ENCODE measurements at regions not wholly inside any gene's neighbourhood (a gene's known extent, or its start where the extent isn't known, plus 50 kb on each side); places are given as distances from the start of the nearest gene placed in this dataset.

DNA sequence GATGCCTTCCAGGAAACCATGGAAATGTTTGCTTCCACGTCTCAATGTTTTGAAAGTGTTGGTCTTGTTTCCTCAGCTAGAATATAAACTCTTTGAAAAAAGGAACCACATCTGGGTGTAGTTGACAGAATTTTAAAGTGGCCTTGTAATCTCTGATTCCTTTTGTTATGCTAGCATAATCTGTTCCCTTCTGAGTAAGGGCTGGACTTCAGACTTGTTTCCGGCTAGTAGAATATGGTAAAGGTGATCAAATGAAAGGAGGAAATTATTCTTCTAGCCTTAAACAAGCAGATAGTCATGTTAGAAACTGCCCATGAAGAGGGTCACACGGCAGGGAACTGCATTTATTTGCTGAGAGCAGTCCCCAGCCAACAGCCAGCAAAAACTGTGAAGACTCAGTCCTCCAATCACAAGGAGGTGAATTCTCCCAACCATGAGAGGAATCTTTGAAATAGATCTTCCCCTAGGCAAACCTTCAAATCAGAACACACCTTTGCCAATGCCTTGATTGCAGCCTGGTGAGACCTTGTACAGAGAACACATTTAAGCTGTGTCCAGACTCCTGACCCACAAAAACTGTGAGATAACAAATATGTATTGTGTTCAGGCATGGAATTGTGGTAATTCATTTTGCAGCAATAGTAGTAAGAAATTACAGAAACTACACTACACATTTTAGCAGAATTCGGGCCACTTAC lies 316.9 kb upstream of the SP8 start:
- no peaks in the 10 kb centered on the region for H3K4me1 ChIP-seq (ENCODE audit: insufficient read depth, low read length)
- no peaks in the 10 kb centered on the region for H3K36me3 ChIP-seq (ENCODE audit: insufficient read depth, low read length)
- H3K9me3 ChIP-seq (ENCODE audit: control insufficient read depth, insufficient read depth, low read length): no peaks in the 10 kb centered on the region
- no peak overlapping the region for H3K9ac ChIP-seq (ENCODE audit: low read depth, low read length)

DNA sequence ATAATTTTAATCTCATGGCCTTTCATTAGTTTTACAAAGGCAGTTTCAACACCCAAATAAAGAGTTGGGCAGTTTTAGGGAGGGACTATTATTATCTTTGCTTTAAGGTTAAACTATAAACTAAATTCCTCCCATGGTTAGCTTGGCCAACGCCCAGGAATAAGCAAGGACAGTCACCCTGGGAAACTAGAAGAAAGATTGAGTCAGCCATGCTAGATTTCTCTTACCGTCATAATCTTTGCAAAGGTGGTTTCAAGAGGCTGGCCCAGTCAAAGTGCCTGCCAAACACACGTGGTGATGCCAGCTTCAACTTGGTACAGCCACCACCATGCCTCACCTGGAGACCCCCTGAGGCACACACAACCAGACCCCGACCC lies 317.4 kb upstream of the SP8 start:
- H3K4me1 ChIP-seq (ENCODE audit: insufficient read depth, low read length): no peaks in the 10 kb centered on the region
- H3K9ac ChIP-seq (ENCODE audit: low read depth, low read length): no peak overlapping the region
- H3K9me3 ChIP-seq (ENCODE audit: control insufficient read depth, insufficient read depth, low read length): no peaks in the 10 kb centered on the region
- H3K36me3 ChIP-seq (ENCODE audit: insufficient read depth, low read length): no peaks in the 10 kb centered on the region

DNA sequence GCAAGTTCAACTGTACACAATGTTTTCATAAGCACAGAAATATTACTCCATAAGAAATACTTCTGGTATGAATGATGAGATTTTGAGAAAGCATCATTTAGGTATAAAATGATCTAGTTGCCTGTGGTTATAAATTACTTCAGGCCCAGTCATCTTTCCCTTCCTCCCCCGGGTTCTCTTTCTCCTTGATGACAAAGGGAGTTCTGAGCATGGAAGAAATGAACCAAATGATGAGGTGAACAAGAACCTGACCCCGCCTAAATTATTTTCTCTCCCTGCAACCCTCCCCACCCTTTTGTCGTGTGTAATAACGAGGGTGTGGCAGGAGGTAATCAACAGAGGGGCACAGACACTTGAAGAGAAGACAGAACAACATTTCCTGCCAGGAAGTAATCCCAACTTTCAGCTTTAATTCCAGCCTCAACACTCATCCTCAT lies 319.6 kb upstream of the SP8 start:
- no peaks in the 10 kb centered on the region for H3K9me3 ChIP-seq (ENCODE audit: control insufficient read depth, insufficient read depth, low read length)
- H3K36me3 ChIP-seq (ENCODE audit: insufficient read depth, low read length): no peaks in the 10 kb centered on the region
- H3K9ac ChIP-seq (ENCODE audit: low read depth, low read length): no peak overlapping the region
- H3K4me1 ChIP-seq (ENCODE audit: insufficient read depth, low read length): no peaks in the 10 kb centered on the region

DNA sequence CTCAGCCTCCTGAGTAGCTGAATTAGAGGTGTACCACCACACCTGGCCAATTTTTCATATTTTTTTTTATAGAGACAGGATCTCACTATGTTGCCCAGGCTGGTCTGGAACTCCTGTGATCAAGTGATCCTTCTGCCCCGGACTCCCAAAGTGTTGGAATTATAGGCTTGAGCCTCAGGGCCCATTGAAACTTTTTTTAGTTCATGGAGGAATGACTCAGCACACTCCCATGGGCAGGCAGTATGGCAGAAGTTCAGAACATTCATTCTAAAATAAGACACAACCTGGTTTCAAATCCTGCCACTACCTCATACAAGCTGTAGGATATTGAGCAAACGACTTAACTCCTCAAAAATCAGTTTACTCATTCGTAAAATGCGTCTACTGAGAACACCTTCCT lies 320.4 kb upstream of the SP8 start:
- no peaks in the 10 kb centered on the region for H3K36me3 ChIP-seq (ENCODE audit: insufficient read depth, low read length)
- H3K9me3 ChIP-seq (ENCODE audit: control insufficient read depth, insufficient read depth, low read length): no peaks in the 10 kb centered on the region
- no peaks in the 10 kb centered on the region for H3K4me1 ChIP-seq (ENCODE audit: insufficient read depth, low read length)
- no peak overlapping the region for H3K9ac ChIP-seq (ENCODE audit: low read depth, low read length)

DNA sequence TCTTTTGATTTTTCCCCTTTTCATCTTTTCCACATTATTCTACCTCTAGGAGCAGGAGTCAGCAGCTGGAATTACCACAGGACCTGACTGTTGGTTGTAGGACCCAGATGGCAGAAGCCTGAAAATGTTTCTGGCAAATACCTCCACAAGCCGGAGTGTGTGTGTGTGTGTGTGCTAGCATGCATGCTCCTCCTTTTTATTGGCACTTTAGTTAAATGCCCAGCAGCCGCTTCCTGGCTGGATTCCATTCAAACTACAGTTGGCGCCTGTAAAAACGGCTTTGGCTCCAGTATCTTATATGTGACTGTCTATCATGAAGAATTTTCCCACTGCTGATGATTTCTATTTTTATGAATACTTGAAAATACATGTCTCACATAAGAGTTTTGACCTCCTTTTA lies 319.7 kb upstream of the SP4 start:
- Histone ChIP-seq H3K36me3 (ENCODE audit: insufficient read depth, low read length) (no peaks in the 10 kb centered on the region), H3K4me1 (ENCODE audit: insufficient read depth, low read length) (no peaks in the 10 kb centered on the region), H3K9me3 (ENCODE audit: control insufficient read depth, insufficient read depth, low read length) (no peaks in the 10 kb centered on the region), H3K9ac (ENCODE audit: low read depth, low read length) (no peak overlapping the region)

DNA sequence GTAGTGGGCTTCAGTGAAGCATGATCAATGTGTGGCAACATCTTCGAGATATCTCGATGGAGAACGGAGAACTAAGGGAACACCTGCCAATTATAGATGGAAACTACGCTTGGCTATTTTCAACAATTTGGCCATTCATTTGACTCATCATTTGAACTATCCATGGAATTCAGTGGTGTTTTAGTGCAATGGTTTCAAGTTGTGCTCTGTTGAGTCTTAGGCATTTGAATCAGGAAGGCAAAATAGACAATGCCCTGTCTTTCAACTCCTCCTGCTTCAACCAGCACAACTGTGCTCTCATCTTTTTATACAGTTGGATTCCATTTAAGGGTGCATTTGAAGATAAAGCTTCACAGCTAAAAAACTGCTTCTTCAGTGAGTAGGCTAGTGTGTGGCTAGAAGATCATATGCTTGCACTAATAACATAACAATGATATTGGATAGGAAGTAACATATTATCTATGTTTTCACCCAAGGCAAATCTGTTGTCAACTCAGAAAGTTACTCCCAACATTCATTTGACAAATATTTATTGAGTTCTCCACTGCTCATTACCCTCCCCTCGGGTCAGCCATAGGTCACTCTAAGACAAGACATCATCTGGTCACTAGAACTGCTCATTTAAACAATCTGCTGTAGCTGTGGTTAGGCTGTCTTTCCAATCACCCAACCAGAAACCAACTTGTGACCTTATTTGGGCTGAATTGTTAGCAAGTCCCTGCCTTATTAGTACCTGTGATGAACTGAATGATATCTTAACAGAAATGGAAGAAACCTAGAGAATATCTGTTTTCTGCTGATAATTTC lies 314.1 kb upstream of the SP4 start:
- H3K36me3 ChIP-seq (ENCODE audit: insufficient read depth, low read length): no peaks in the 10 kb centered on the region
- no peak overlapping the region for H3K9ac ChIP-seq (ENCODE audit: low read depth, low read length)
- H3K9me3 ChIP-seq (ENCODE audit: control insufficient read depth, insufficient read depth, low read length): no peaks in the 10 kb centered on the region
- H3K4me1 ChIP-seq (ENCODE audit: insufficient read depth, low read length): peaks cover 5% of the 10 kb centered on the region; the same call in 1 of the 2 replicates

DNA sequence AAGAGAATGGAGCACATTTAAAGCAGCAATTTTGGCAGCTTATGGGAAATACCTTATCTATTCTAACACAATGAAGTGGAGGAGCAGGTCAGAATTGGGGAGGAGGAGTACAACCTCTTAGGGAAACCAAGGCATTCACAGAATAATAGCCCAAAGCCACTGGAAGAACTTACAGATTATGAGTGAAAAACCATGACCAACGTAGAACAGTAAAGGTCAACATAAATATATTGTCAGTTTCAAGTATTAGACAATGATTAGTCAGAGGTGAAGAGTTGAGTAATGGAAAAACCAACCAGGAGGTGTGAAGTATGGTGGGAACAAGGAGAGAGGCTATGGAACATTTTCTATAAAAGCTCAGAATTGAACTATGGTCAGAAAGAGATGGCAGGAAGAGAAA lies 304.3 kb upstream of the SP4 start:
- Histone ChIP-seq H3K4me1 (ENCODE audit: insufficient read depth, low read length) (peaks cover 8% of the 10 kb centered on the region; the same call in 1 of the 2 replicates), H3K9me3 (ENCODE audit: control insufficient read depth, insufficient read depth, low read length) (no peaks in the 10 kb centered on the region), H3K9ac (ENCODE audit: low read depth, low read length) (no peak overlapping the region), H3K36me3 (ENCODE audit: insufficient read depth, low read length) (no peaks in the 10 kb centered on the region)

DNA sequence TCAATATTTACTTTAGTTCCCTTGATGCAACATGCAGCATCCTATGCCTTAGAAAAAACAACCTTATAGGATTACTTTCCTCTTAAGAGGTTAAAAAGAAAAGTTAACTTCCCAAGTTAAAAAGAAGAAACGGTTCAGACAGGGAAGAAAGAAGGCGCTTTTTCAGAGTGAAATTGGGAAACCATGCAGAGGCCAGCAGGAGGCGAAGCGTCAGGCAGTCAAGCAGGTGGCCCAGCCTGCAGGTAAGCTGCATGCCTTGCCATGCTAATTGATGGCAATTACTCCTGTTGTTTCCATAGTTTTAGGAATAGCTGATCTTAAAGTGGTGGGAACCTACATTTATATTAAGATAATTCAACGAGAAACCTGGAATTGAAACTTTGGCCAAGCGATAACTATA lies 302.6 kb upstream of the SP4 start:
- H3K9ac ChIP-seq (ENCODE audit: low read depth, low read length): no peak overlapping the region
- H3K4me1 ChIP-seq (ENCODE audit: insufficient read depth, low read length): peaks cover 12% of the 10 kb centered on the region
- H3K36me3 ChIP-seq (ENCODE audit: insufficient read depth, low read length): no peaks in the 10 kb centered on the region
- no peaks in the 10 kb centered on the region for H3K9me3 ChIP-seq (ENCODE audit: control insufficient read depth, insufficient read depth, low read length)

DNA sequence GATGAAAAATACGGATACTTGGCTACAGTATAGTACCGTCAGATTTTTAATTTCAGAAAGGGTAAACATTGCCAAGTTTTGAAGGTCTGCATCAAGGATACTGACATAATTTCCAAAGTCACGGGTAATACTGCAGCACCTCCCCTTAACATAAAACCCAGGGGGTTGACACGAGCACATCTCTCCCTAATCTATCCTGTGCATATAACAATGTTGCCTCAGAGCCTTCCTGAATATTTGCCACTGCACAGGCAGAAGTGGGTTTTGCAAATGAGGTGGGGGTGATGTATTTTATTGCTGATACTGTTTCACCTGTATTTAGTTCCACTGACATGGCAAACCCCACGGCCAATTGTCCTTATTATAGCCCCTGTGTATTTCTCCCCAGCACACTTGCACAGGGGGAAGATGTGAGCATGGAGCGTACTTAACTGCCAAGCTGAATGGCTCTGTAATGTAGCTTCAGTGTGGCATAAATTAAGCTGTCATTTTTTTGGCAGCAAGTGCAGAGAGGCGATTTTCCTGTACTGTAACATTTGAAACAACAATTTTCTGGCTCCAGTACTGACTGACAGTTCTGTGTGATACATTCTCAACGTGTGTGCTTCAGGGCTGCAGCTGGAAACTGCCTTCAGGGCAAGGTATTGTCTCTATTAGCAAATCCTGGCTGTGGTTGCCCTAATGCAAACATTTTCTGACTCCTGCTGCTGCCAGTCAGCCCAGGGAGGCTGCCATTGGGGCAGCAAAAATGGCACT lies 299.6 kb upstream of the SP4 start:
- Histone ChIP-seq H3K9me3 (ENCODE audit: control insufficient read depth, insufficient read depth, low read length) (no peaks in the 10 kb centered on the region), H3K36me3 (ENCODE audit: insufficient read depth, low read length) (no peaks in the 10 kb centered on the region), H3K4me1 (ENCODE audit: insufficient read depth, low read length) (peaks cover 12% of the 10 kb centered on the region), H3K9ac (ENCODE audit: low read depth, low read length) (no peak overlapping the region)

DNA sequence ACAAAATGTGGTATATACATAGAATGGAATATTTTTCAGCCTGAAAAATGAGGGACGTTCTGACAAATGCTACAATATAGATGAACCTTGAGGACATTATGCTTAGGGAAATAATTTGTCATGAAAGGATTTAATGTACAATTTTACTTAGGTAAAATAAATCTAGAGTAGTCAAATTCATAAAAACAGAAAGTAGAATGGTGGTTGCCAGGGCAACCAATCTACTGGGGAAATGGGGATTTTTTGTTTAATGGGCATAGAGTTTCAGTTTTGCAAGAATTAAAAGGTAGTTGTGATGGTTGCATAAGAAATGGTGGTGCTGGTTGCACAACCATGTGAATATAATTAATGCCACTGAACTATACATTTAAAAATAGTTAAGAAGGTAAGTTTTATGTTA lies 296.0 kb upstream of the SP4 start:
- Histone ChIP-seq H3K9me3 (ENCODE audit: control insufficient read depth, insufficient read depth, low read length) (no peaks in the 10 kb centered on the region), H3K36me3 (ENCODE audit: insufficient read depth, low read length) (no peaks in the 10 kb centered on the region), H3K4me1 (ENCODE audit: insufficient read depth, low read length) (peaks cover 12% of the 10 kb centered on the region), H3K9ac (ENCODE audit: low read depth, low read length) (no peak overlapping the region)

DNA sequence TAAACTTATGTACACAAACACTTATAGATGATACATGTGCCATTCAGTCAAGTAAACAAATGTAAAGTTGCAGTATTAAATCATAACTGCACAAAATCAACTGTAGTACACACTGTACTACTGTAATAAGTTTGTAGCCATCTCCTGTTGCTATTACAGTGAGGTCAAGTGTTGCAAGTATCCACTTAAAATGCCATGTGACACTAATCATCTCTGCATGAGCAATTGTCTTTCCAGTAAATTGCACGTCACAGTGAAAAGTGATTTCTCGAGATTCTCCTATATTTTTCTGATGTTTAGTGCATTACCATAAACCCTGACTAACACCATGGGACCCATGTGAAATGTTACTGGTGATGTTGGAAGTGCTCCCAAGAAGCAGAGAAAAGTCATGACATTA lies 293.3 kb upstream of the SP4 start:
- no peaks in the 10 kb centered on the region for H3K36me3 ChIP-seq (ENCODE audit: insufficient read depth, low read length)
- no peaks in the 10 kb centered on the region for H3K9me3 ChIP-seq (ENCODE audit: control insufficient read depth, insufficient read depth, low read length)
- H3K4me1 ChIP-seq (ENCODE audit: insufficient read depth, low read length): no peaks in the 10 kb centered on the region
- H3K9ac ChIP-seq (ENCODE audit: low read depth, low read length): no peak overlapping the region

DNA sequence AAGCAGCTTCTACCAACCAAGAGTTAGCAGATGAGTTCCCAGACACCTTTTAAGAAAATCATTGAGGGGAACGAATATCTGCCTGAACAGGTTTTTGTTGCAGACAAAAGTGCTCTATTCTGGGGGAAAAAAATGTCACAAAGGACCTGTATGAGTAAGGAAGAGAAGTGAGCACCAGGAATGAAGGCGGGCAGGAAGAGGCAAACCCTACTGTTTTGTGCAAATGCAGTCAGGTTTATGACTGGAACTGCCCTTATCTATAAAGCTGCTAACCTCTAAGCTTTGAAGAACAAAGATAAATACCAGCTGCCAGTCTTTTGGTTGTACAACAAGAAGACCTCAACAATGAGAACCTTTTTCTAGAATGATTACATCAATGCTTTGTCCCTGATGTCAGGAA lies 292.4 kb upstream of the SP4 start:
- no peaks in the 10 kb centered on the region for H3K4me1 ChIP-seq (ENCODE audit: insufficient read depth, low read length)
- H3K9ac ChIP-seq (ENCODE audit: low read depth, low read length): no peak overlapping the region
- no peaks in the 10 kb centered on the region for H3K36me3 ChIP-seq (ENCODE audit: insufficient read depth, low read length)
- no peaks in the 10 kb centered on the region for H3K9me3 ChIP-seq (ENCODE audit: control insufficient read depth, insufficient read depth, low read length)

DNA sequence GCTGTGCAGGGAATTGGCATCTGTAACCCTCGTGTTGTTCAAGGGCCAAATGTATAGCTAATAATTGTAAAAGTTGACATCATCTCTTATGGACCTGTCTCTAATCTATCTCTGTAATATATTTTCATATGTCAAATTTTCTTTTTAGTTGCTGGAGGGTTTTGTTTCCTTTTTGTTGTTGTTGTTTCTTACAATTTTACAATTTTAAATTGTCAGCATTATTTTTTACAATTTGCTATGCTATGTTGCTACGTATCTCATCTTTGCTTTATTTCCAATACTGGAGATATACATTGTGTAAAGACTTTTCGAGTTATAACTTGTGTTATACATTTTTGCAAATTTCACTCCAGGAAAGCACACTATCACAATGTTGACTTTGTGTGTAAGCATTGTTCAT lies 290.2 kb upstream of the SP4 start:
- Histone ChIP-seq H3K36me3 (ENCODE audit: insufficient read depth, low read length) (no peaks in the 10 kb centered on the region), H3K9ac (ENCODE audit: low read depth, low read length) (no peak overlapping the region), H3K4me1 (ENCODE audit: insufficient read depth, low read length) (no peaks in the 10 kb centered on the region), H3K9me3 (ENCODE audit: control insufficient read depth, insufficient read depth, low read length) (no peaks in the 10 kb centered on the region)

DNA sequence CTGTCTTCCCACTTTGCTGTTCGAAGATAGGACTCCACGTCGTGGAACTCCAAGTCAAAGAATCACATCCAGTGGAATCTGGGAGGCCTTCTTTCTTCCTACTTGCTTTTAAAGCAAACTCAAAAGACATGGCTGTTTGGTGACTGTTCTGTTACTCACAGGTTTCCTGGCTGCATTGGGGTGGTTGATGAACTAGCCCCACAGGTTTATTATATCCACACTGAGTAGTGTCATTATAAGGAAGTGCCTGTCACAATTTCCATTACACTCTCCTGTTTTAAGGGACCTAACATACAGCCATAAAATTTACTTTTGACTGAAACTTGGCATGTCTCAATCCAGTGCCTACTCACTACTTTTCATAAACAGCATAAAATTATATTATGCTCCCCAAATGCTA lies 287.3 kb upstream of the SP4 start:
- no peaks in the 10 kb centered on the region for H3K36me3 ChIP-seq (ENCODE audit: insufficient read depth, low read length)
- H3K9me3 ChIP-seq (ENCODE audit: control insufficient read depth, insufficient read depth, low read length): no peaks in the 10 kb centered on the region
- H3K4me1 ChIP-seq (ENCODE audit: insufficient read depth, low read length): no peaks in the 10 kb centered on the region
- no peak overlapping the region for H3K9ac ChIP-seq (ENCODE audit: low read depth, low read length)

DNA sequence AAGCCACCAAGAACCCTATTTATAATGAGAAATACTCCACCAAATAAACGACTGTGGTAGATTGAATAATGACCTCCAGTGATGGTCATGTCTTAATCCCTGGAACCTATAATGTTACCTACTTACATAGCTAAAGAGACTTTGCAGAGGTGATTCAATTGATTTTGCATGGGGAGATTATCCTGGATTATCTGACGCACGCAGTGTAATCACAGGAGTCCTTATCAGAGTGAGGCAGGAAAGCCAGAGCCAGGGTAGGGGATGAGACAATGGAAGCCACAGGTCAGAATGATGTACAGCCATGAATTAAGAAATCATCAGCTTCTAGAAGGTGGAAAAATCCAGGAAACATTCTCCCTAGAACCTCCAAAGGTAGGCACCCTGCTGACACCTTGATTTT lies 286.4 kb upstream of the SP4 start:
- Histone ChIP-seq H3K36me3 (ENCODE audit: insufficient read depth, low read length) (no peaks in the 10 kb centered on the region), H3K4me1 (ENCODE audit: insufficient read depth, low read length) (no peaks in the 10 kb centered on the region), H3K9ac (ENCODE audit: low read depth, low read length) (no peak overlapping the region), H3K9me3 (ENCODE audit: control insufficient read depth, insufficient read depth, low read length) (no peaks in the 10 kb centered on the region)
